Esophagus (tissue), 2 donors: ENCODE measurements at regions not wholly inside any gene's neighbourhood (a gene's known extent, or its start where the extent isn't known, plus 50 kb on each side); places are given as distances from the start of the nearest gene placed in this dataset.

ENCODE experiments used
- H3K27ac ChIP-seq, 2 donors: one replicate each; pipeline ENCODE4 v1.5.1; 2013; ENCODE audit warnings: low read depth in 2 of 2, mild to moderate bottlenecking in 2 of 2, inconsistent platforms in 1 of 2, low read length in 1 of 2, moderate library complexity in 1 of 2
- H3K27me3 ChIP-seq, 2 donors: one replicate each; pipeline ENCODE4 v1.6.1; 2013; ENCODE audit warnings: low read length in 2 of 2, control low read depth in 1 of 2, mild to moderate bottlenecking in 1 of 2; ENCODE audit not compliant: insufficient read depth in 2 of 2, control insufficient read depth in 1 of 2
- H3K36me3 ChIP-seq, 2 donors: one replicate each; pipeline ENCODE4 v1.6.1; 2013; ENCODE audit warnings: low read length in 1 of 2; ENCODE audit not compliant: control insufficient read depth in 2 of 2, insufficient read depth in 2 of 2
- H3K4me1 ChIP-seq, 2 donors: one replicate each; pipeline ENCODE4 v1.6.1; 2013; ENCODE audit warnings: low read length in 1 of 2; ENCODE audit not compliant: control insufficient read depth in 2 of 2, insufficient read depth in 2 of 2
- H3K4me3 ChIP-seq, 2 donors: one replicate each; pipeline ENCODE4 v1.5.1; 2013; ENCODE audit warnings: low read length in 2 of 2, mild to moderate bottlenecking in 2 of 2, low read depth in 1 of 2, moderate library complexity in 1 of 2
- H3K9me3 ChIP-seq, 2 donors: one replicate each; pipeline ENCODE4 v1.6.1; 2013; ENCODE audit warnings: mild to moderate bottlenecking in 2 of 2, low read depth in 1 of 2, low read length in 1 of 2, moderate library complexity in 1 of 2; ENCODE audit not compliant: control insufficient read depth in 2 of 2, insufficient read depth in 1 of 2
- WGBS, 2 donors: extraction: QIAGEN DNeasy Blood & Tissue Kit; methylation state at CpG; one replicate each; pipeline ENCODE4 v1.1.7; 2013; 5-methylcytosine and 5-hydroxymethylcytosine counted together
- donor health status: healthy with polysubstance abuse.
- donor health status: Bipolar disorder and iron deficiency.

DNA sequence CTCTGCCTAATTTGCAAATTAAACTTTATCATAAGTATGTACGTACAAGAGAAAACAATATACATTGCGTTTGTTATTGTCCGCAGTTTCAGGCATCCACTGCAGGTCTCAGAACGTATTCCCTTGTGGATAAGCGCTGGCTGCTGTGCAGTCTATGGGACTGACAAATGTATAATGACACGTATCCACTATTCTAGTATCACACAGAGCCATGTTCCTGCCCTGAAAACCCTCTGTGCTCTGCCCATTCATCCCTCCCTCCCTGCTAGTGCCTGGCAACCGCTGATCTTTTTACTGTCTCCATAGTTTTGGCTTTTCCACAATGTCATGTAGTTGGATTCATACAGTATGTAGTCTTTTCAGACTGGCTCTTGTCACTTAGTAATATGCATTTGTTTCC lies 179.4 kb downstream of the MAF start:
- Histone ChIP-seq H3K4me1 (no peaks in the 10 kb centered on the region), H3K27ac (no peak overlapping the region), H3K4me3 (no peak overlapping the region), H3K27me3 (no peaks in the 10 kb centered on the region), H3K36me3 (no peaks in the 10 kb centered on the region), H3K9me3 (no peaks in the 10 kb centered on the region)
- WGBS, 2 donors = 94 to 96% methylated on average over 7 of the region's 7 CpGs

- Histone ChIP-seq H3K4me1 (no peaks in the 10 kb centered on the region), H3K27ac (no peak overlapping the region), H3K27me3 (no peaks in the 10 kb centered on the region), H3K36me3 (no peaks in the 10 kb centered on the region), H3K9me3 (no peaks in the 10 kb centered on the region), H3K4me3 (no peak overlapping the region)
- WGBS, 2 donors = 92 to 93% methylated on average over 13 of the region's 13 CpGs
Measured at GRCh38 chr16:79420493-79420892, 180.0 kb downstream of the MAF start.

GRCh38 chr16:79419148-79419547 lies 181.4 kb downstream of the MAF start:
- Histone ChIP-seq H3K4me1 (no peaks in the 10 kb centered on the region), H3K4me3 (no peak overlapping the region), H3K9me3 (no peaks in the 10 kb centered on the region), H3K27ac (no peak overlapping the region), H3K27me3 (no peaks in the 10 kb centered on the region), H3K36me3 (no peaks in the 10 kb centered on the region)
- 79 to 82% methylated on average over 6 of the region's 6 CpGs for WGBS, 2 donors

DNA sequence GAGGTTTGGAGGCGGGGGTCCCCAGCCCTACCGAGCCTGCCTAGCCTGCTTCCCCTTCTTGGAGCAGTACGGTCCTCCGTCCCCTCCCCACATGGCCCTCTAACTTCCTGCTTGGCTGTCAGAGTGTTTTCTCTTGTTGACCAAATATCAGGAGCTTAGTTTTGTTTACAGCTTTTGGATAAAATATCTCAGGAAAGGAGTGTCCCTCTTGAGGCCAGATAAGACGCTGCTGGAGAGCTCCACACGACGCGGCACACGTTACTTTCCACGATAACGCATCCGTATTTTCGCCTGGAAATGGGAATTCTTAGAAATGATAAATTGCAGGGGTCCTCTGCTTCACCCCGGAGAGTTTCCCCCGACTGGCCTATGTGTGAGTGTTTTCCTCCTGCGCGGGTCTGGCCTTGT lies 182.9 kb downstream of the MAF start:
- no peaks in the 10 kb centered on the region for H3K27me3 ChIP-seq
- WGBS, 2 donors = 55 to 72% methylated on average over 17 of the region's 17 CpGs
- H3K9me3 ChIP-seq = no peaks in the 10 kb centered on the region
- no peak overlapping the region for H3K27ac ChIP-seq
- H3K4me1 ChIP-seq = no peaks in the 10 kb centered on the region
- no peaks in the 10 kb centered on the region for H3K36me3 ChIP-seq
- H3K4me3 ChIP-seq = no peak overlapping the region

- Histone ChIP-seq H3K4me1 (peaks cover 0 to 2% of the 10 kb centered on the region in 2 donors), H3K4me3 (no peak overlapping the region), H3K9me3 (no peaks in the 10 kb centered on the region), H3K36me3 (no peaks in the 10 kb centered on the region), H3K27ac (no peak overlapping the region), H3K27me3 (no peaks in the 10 kb centered on the region)
- 76 to 85% methylated on average over 12 of the region's 12 CpGs for WGBS, 2 donors
Measured at GRCh38 chr16:79415983-79416640, 184.4 kb downstream of the MAF start.

- Histone ChIP-seq H3K27me3 (no peaks in the 10 kb centered on the region), H3K36me3 (no peaks in the 10 kb centered on the region), H3K9me3 (no peaks in the 10 kb centered on the region), H3K27ac (no peak overlapping the region), H3K4me3 (no peak overlapping the region), H3K4me1 (peaks cover 0 to 2% of the 10 kb centered on the region in 2 donors)
- WGBS, 2 donors = 62 to 69% methylated on average over 3 of the region's 3 CpGs
Measured at GRCh38 chr16:79412783-79413225, 187.7 kb downstream of the MAF start.

GRCh38 chr16:79411805-79412204 lies 188.7 kb downstream of the MAF start:
- Histone ChIP-seq H3K27me3 (no peaks in the 10 kb centered on the region), H3K27ac (no peak overlapping the region), H3K4me3 (no peak overlapping the region), H3K9me3 (no peaks in the 10 kb centered on the region), H3K4me1 (peaks cover 0 to 2% of the 10 kb centered on the region in 2 donors), H3K36me3 (no peaks in the 10 kb centered on the region)
- 71 to 88% methylated on average over 4 of the region's 4 CpGs for WGBS, 2 donors

DNA sequence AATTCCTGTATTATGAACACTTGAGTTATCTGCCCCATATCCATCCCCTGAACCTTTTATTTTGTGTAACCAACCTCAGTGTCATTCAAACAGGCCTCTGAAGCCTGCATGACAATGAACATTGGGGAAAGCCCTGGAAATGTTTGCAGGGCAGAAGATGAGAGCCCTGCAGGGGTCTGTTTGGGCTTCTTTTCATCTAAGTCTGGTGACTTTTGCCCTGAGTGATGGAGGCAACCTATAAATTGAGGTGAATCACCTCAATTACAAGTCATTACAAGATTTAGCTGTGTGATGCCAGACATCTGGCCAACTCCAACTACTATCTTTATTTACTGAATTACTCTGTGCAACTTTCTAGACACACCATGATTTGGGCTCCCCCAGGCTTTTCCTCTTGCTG lies 189.2 kb downstream of the MAF start:
- Histone ChIP-seq H3K27me3 (no peaks in the 10 kb centered on the region), H3K27ac (no peak overlapping the region), H3K36me3 (no peaks in the 10 kb centered on the region), H3K4me3 (no peak overlapping the region), H3K4me1 (peaks cover 0 to 2% of the 10 kb centered on the region in 2 donors), H3K9me3 (no peaks in the 10 kb centered on the region)

GRCh38 chr16:79409978-79410377 lies 190.6 kb downstream of the MAF start:
- H3K36me3 ChIP-seq = no peaks in the 10 kb centered on the region
- WGBS, 2 donors = 88 to 91% methylated on average over 9 of the region's 9 CpGs
- H3K27ac ChIP-seq = no peak overlapping the region
- H3K4me3 ChIP-seq = no peak overlapping the region
- no peaks in the 10 kb centered on the region for H3K9me3 ChIP-seq
- peaks cover 0 to 2% of the 10 kb centered on the region in 2 donors for H3K4me1 ChIP-seq
- no peaks in the 10 kb centered on the region for H3K27me3 ChIP-seq

DNA sequence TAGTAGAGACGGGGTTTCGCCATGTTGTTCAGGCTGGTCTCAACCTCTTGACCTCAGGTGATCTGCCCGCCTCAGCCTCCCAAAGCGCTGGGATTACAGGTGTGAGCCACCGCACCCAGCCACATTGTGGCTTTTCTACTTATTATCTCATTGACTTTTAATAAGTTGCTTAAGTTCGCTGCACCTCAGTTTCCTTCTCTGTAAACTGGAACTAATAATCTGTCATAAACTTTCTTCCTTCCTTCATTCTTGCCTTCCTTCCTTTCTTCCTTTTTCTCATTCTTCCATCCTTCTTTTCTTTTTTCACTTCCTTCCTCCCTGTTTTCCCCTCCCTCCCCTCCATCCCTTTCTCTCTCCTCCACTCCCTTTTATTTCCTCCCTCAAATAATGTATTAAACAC lies 192.2 kb downstream of the MAF start:
- Histone ChIP-seq H3K4me1 (peaks cover 0 to 2% of the 10 kb centered on the region in 2 donors), H3K36me3 (no peaks in the 10 kb centered on the region), H3K4me3 (no peak overlapping the region), H3K27ac (no peak overlapping the region), H3K27me3 (no peaks in the 10 kb centered on the region), H3K9me3 (no peaks in the 10 kb centered on the region)
- 94% methylated on average over 6 of the region's 6 CpGs for WGBS, 2 donors
